GM21717 (cell line): ENCODE measurements at regions not wholly inside any gene's neighbourhood (a gene's known extent, or its start where the extent isn't known, plus 50 kb on each side); places are given as distances from the start of the nearest gene placed in this dataset.
"Not testable (repeated sequence)": the region's sequence is repeated elsewhere in the genome, so short reads cannot be mapped to it uniquely, and the experiment has no call there.

Experiments
- ATAC-seq: cut with Tn5 transposase; IDR thresholded peaks from one replicate; pipeline ENCODE4 v1.9.1; 2021; ENCODE audit warnings: mild to moderate bottlenecking, moderate library complexity; ENCODE audit not compliant: unreplicated experiment

DNA sequence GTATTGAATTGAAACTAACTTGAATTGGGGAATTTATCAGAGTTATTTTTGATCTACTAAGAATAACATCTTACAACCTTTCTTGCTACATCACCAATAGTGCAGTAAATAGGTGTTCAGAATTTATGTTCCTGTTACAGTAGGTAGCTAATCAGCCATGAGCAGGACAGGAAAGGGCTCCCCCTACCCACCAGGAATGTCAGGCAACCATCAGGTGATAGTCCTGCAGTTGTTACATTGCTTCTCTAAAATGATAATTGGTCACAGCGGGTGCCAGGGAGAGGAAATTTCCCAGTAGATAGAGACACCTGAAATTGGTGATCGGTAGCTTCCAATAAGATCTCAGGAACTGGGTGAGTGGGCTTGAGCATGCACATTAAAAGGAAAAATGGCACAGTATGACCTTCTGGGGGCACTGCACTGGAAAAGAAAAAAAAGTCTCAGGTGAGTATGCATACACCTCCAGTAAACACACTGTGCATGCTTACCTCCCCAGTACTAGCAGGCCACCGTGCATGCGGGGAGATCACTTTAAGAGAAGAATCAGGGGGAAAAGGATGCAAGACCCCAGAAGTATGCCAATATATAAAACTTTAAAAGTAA lies 1092.0 kb upstream of the LRRTM1 start:
- ATAC-seq: no peak

DNA sequence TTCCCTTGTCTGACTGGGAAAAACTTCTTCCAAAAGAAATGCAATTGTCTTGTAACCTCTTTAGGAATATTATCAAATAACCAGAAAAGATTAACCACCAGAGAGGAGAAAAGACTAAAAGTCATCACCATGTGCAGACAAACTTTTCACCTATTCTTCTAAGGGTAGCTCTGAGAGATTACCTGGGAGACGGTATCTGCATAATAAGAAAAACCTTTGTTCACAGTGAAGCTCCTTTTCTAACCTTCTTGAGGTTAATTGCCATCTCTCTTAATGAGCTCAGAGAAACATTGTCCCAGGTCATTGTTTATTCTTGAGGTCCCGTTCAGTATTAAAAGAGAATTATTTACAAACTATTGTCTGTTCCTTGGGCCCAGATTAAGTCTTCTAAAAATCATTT lies 1091.2 kb upstream of the LRRTM1 start:
- no peak for ATAC-seq

- ATAC-seq: no peak
Measured at GRCh38 chr2:81389203-81389602, 1084.7 kb upstream of the LRRTM1 start.

DNA sequence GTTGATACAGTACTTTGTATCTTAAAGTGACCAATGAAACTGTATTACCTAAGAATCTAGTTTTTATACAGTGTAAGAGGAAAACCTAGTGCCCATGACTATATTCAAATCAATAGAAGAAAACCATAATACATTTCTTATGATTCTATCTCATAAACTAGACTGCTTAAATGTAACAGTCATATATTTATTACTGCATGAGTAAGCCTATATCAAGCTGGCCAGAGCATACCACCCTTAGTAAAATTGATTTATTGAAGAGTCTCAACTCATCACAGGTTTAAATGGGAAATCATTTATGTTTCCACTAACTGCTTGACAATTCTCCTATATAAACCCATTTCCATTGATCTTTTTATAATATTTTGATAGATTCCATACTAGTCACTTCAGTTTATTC lies 1059.2 kb upstream of the LRRTM1 start:
- ATAC-seq: no peak

GRCh38 chr2:81362468-81362867 lies 1057.9 kb upstream of the LRRTM1 start:
- ATAC-seq: not testable (repeated sequence)

DNA sequence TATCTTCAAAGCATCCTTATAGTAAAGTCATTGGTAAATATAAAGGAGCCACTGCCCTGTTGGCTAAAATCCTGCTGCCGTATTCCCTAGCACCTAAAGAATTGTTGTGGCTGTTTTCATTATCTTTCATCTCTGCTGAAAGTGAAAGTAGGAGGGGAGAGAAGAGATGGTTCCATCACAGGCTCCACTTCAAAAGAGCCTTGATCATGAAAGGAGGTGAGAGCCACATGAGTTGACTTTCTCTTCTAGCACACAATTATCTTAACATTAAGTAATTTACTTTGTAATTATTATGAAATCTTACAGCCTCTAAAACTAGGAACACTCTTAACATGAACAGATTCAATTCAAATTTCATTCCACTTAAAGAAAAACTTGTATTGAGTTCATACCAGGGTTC lies 1050.9 kb upstream of the LRRTM1 start:
- no peak for ATAC-seq

GRCh38 chr2:81334046-81334445 lies 1029.5 kb upstream of the LRRTM1 start:
- ATAC-seq: no peak

DNA sequence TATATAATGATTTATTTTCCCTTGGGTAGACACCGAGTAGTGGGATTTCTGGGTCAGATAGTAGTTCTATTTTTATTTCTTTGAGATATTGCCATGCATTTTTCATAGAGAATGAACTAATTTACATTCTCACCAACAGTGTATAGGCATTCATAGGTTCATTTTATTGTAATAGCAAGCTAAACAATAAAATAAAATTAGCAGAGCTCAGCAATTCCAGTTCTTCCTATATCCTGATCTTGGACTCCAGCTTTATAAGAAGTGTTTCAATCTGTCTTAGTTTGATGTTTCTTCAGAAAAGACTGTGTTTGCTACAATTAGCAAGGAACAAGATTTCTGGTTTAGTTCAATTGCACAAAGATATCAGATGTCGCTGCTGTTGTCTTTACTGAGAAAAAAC lies 1024.4 kb upstream of the LRRTM1 start:
- no peak for ATAC-seq

DNA sequence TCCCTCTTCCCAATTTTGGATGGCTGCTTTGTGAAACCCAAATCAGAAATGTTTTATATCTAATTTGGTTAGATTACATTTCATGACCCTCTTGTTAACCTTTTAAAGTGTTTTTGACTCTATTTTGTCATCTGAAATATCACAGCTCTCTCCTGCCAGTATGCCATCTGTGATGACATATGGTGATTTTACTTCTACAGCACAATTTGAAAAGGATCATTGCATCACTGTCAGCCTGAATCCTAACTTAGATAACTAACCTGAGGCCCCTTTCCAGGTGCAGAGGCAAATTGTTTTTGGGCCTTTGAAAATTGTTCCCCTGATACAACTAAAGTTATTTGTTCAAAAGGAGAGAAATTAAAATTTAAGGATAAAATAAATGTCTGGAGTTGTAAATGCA lies 1023.4 kb upstream of the LRRTM1 start:
- no peak for ATAC-seq

- no peak for ATAC-seq
Measured at GRCh38 chr2:81324046-81324445, 1019.5 kb upstream of the LRRTM1 start.

DNA sequence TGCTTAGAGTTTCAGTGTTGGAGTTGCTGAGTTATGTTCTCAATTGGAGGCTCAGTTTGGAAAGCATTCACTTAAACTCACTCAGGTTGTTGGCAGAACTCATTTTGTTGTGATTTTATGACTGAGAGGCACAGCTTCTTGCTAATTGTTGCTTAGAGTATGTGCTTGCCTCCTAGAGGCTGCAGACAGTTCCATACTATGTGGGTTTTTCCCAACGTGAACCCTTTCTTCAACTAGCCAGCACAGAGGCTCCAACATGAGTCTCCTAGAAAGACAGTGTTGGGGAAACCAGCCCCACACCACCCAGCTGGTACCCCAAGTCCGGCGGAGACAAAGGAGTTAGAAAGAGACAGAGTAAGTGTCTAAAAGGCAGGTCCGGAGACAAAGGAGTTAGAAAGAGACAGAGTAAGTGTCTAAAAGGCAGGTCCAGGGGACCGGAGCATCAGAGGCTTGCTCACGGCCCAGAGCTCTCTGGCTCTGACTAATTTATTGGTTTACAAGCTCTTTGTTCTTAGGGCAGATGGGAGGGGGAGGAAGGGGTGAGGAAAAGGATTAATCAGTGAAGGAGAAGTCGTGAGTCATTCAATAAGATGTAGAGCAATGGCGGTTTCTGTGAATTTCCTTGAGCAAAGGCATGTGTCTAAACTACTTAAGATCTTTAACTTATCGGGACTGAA lies 999.7 kb upstream of the LRRTM1 start:
- no peak for ATAC-seq

DNA sequence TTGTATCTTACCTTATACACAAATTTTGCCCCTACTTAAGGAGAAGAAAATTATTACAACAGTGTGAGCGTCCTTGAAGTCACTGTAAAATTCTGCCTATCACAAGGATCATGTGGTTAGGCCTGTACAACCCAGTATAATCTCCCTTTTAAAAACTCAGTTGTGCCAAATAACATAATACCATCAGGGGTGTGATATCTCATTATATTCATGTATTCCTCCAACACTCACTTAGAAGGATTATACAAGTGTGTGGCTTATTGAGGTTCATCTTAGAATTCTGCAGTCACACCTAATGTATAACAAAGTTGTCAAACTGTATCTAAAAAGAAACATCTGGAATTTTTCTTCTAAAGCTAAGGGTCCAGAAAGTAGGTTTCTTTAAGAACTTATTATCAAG lies 998.8 kb upstream of the LRRTM1 start:
- ATAC-seq: no peak

- ATAC-seq: no peak
Measured at GRCh38 chr2:81299841-81300240, 995.3 kb upstream of the LRRTM1 start.

DNA sequence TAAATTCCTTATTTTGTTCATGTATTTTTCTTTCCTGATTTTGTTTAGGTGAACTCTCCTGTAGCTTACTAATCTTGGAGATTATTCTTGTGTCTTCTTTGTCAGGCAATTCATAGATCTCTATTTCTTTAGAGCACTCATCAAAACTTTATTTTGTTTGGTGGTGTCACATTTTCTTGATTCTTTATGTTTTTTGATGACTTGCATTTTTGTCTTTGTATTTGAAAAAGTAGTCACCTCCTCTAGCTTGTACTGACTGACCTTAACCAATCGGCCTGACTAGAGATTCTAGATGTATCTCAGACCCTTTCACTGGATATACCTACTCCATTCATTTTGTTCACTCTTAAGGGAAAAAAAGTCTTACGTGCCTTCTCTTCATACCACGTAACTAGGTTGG lies 986.3 kb upstream of the LRRTM1 start:
- ATAC-seq: no peak

DNA sequence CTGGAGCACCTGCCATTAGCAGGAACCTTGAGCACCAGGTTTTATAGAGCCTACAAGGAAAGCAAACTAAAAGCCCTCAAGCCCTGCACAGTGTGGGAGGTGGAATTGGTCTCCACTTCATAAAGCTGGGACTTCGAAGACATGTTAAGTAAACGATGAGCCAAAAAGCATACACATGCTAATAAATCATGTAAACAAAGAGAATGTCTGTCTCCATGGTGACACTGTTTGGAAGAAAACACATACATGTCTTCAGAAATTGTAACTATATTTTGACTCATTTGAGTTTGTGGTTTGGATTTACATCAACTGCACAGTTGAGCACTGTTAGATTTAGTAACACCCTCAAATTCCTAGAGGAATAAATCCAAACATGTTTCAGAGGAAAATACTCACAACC lies 978.5 kb upstream of the LRRTM1 start:
- ATAC-seq: no peak

DNA sequence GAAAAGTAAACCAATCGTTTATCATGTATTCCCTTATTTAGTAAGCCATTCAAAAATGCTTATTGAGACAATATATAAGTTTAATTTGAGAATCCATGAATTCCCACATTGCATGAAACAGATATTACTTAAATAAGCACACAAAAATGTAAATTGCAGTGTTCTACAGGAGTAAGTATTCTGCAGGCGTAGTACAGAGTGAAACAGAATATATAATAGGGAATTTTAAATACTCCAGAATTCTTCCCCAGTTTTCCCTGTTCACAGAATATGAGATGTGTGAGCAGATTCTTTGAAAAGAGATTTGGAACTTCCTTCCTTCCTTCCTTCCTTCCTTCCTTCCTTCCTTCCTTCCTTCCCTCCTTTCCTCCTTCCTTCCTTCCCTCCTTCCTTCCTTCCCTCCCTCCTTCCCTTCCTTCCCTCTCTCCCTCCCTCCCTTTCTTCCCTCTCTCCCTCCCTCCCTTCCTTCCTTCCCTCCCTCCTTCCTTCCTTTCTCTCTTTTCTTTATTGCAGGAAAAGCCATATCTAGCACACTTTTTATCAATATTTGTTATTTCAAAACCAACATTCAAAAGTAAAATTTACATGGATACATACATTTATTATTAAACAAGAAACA lies 977.7 kb upstream of the LRRTM1 start:
- no peak for ATAC-seq

GRCh38 chr2:81276595-81276994 lies 972.0 kb upstream of the LRRTM1 start:
- no peak for ATAC-seq

DNA sequence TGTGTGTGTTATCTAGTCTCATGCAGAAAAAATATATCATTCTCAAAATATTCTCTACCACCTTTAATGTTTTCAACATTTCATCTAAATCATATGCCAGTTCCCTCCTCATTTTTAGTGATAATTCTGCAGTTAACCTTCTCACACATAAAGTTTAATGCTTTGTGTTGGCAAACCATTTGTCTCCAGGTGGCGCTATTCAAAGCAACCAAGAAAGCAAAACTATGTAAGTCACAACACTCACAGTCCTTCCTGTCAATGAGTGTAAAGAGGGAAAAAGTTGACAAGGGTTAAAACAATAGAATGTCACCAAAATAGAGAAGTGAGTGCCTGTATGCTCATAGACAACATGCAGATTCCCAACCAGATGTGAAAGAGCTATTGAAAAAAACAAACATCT lies 961.6 kb upstream of the LRRTM1 start:
- ATAC-seq: no peak

- no peak for ATAC-seq
Measured at GRCh38 chr2:81263989-81264388, 959.4 kb upstream of the LRRTM1 start.

DNA sequence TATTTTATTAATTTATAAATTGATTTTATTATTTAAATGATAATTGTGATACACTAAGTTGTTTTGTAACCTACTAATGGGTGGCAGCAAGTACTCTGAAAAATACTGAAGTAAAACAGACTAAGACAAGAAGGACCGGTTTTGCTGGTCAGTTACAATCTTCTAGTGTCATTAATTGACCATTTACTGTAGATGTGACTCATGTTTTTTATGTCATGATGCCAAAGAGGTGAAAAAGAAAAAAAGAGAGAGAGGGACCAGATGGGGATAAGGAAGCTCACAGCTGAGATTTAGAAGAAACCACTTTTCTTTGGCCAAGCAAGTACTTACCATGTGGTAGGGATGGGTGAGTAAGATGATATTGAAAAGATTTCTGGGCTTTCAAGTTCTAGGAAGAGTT lies 955.8 kb upstream of the LRRTM1 start:
- no peak for ATAC-seq

GRCh38 chr2:81250270-81250669 lies 945.7 kb upstream of the LRRTM1 start:
- ATAC-seq: no peak

DNA sequence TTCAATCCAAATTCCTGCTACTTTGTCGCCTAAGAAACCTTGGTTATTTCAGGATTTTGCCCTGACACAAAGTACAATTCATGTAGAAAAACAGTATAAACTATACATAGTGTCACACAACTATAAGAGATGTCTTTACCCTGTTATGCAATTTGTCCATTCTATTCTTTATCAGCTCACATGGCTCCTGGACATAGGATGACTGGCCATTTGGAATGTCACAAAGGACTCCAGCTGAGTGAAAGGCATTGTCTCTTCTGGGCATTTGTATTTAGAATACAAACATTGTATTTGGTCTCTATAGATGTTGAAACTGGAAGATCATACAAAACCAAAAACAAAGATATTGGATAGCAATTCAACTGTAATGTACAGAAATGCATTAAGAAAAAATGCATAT lies 944.6 kb upstream of the LRRTM1 start:
- no peak for ATAC-seq

- ATAC-seq: no peak
Measured at GRCh38 chr2:81247648-81248047, 943.1 kb upstream of the LRRTM1 start.
